SK-N-SH (cell line): ENCODE measurements at regions not wholly inside any gene's neighbourhood (a gene's known extent, or its start where the extent isn't known, plus 50 kb on each side); places are given as distances from the start of the nearest gene placed in this dataset.
A peak's percentile ranks its signal among the peaks of the same experiment; 100 is the strongest.

Experiments used
- CTCF ChIA-PET: fragments of 300-600, 350-600 bp; formaldehyde crosslinking; extraction: SDS; loops from one replicate; lab custom pipeline; 2021; lab: Yijun Ruan, JAX
- POLR2A ChIA-PET: fragments of 350-600 bp; sonication (Branson Sonifier 250); formaldehyde crosslinking; extraction: SDS; loops from one replicate; lab custom pipeline; 2020; ENCODE audit warnings: antibody characterized with exemption, inconsistent platforms; lab: Yijun Ruan, JAX
- DNase-seq: peaks from one replicate; pipeline ENCODE4 v3.0.0; 2012
- H2AFZ ChIP-seq: fragments of 200-600 bp; sonication (generic); 2 replicates; pipeline ENCODE4 v1.8.1; 2016; ENCODE audit warnings: antibody characterized with exemption, mild to moderate bottlenecking, low read depth
- H3F3A ChIP-seq: fragments of 200-600 bp; sonication (generic); replicated peaks from 2 replicates; pipeline ENCODE3; 2016; ENCODE audit warnings: antibody characterized with exemption, mild to moderate bottlenecking; ENCODE audit not compliant: insufficient read depth
- H3K27ac ChIP-seq, 2 experiments: fragments of 200-500 bp in 1 of 2; fragments of 200-600 bp in 1 of 2; sonication (Bioruptor generic) in 1 of 2; sonication (generic), shearing (Covaris generic) in 1 of 2; 2 replicates each; pipeline versions ENCODE4 v1.5.1 to v1.6.1; 2014 to 2016; ENCODE audit warnings: low read depth in 2 of 2, inconsistent platforms in 1 of 2, low read length in 1 of 2, mild to moderate bottlenecking in 1 of 2, mixed read lengths in 1 of 2
- H3K27me3 ChIP-seq: fragments of 200-600 bp; sonication (generic), shearing (Covaris generic); 2 replicates; pipeline ENCODE4 v1.6.1; 2016; ENCODE audit warnings: mixed run types; ENCODE audit not compliant: insufficient read depth
- H3K36me3 ChIP-seq, 2 experiments: fragments of 200-500 bp in 1 of 2; fragments of 200-600 bp in 1 of 2; sonication (Bioruptor generic) in 1 of 2; sonication (generic) in 1 of 2; replicated peaks in 1 of 2; 2 replicates each; pipeline versions ENCODE3 to v1.5.1; 2014 to 2016; ENCODE audit warnings: low read length in 1 of 2, mild to moderate bottlenecking in 1 of 2; ENCODE audit not compliant: insufficient read depth in 2 of 2, control insufficient read depth in 1 of 2
- H3K4me1 ChIP-seq, 2 experiments: fragments of 200-500 bp in 1 of 2; fragments of 200-600 bp in 1 of 2; sonication (Bioruptor generic) in 1 of 2; sonication (generic), shearing (Covaris generic) in 1 of 2; 2 replicates each; pipeline versions ENCODE4 v1.5.1 to v1.6.1; 2014 to 2016; ENCODE audit warnings: low read depth in 1 of 2, low read length in 1 of 2, mixed run types in 1 of 2; ENCODE audit not compliant: insufficient read depth in 2 of 2, control insufficient read depth in 1 of 2
- H3K4me2 ChIP-seq: fragments of 200-600 bp; sonication (generic), shearing (Covaris generic); 2 replicates; pipeline ENCODE4 v1.6.1; 2017; ENCODE audit warnings: mixed run types
- H3K4me3 ChIP-seq, 2 experiments: fragments of 200-500 bp in 1 of 2; fragments of 200-600 bp in 1 of 2; sonication (Bioruptor generic) in 1 of 2; sonication (generic), shearing (Covaris generic) in 1 of 2; 2 replicates each; pipeline versions ENCODE4 v1.5.1 to v1.8.1; 2014 to 2016; ENCODE audit warnings: low read depth in 2 of 2, inconsistent platforms in 1 of 2, low read length in 1 of 2, mild to moderate bottlenecking in 1 of 2, mixed read lengths in 1 of 2, moderate library complexity in 1 of 2
- H3K79me2 ChIP-seq: fragments of 200-600 bp; sonication (generic); 2 replicates; pipeline ENCODE4 v1.8.1; 2017; ENCODE audit warnings: mild to moderate bottlenecking; ENCODE audit not compliant: insufficient read depth
- H3K9ac ChIP-seq: fragments of 200-600 bp; sonication (generic); 2 replicates; pipeline ENCODE4 v1.6.1; 2017; ENCODE audit warnings: mixed run types
- H3K9me2 ChIP-seq: fragments of 200-600 bp; sonication (generic); 2 replicates; pipeline ENCODE4 v1.6.1; 2017; ENCODE audit warnings: mixed run types
- H3K9me3 ChIP-seq: fragments of 200-600 bp; sonication (generic); 2 replicates; pipeline ENCODE4 v1.6.1; 2017; ENCODE audit warnings: mixed run types, mild to moderate bottlenecking, moderate library complexity
- H4K20me1 ChIP-seq: fragments of 200-600 bp; sonication (generic); 2 replicates; pipeline ENCODE4 v1.6.1; 2017; ENCODE audit warnings: mild to moderate bottlenecking, mixed run types; ENCODE audit not compliant: insufficient read depth
- CTCF ChIP-seq: fragments of 200-600 bp; sonication (generic); IDR thresholded peaks from 2 replicates; pipeline ENCODE4 v1.6.1; 2017; ENCODE audit warnings: antibody characterized with exemption, mild to moderate bottlenecking, moderate library complexity
- GABPA ChIP-seq: IDR thresholded peaks from 2 replicates; pipeline ENCODE4 v1.4.0; 2012; ENCODE audit warnings: low read depth, mild to moderate bottlenecking
- IRF3 ChIP-seq: fragments of 150-350 bp; IDR thresholded peaks from 2 replicates; pipeline ENCODE4 v1.6.1; 2016; ENCODE audit warnings: mild to moderate bottlenecking, low read depth, low read length
- RFX5 ChIP-seq: IDR thresholded peaks from 2 replicates; pipeline ENCODE4 v1.6.1; 2012; ENCODE audit warnings: mild to moderate bottlenecking, improper control_type of control experiment, low read length
- SIN3A ChIP-seq: IDR thresholded peaks from 2 replicates; pipeline ENCODE4 v1.6.1; 2012; ENCODE audit warnings: low read depth, mild to moderate bottlenecking, low read length, moderate library complexity, borderline replicate concordance
- YY1 ChIP-seq: IDR thresholded peaks from 2 replicates; pipeline ENCODE4 v1.4.0; 2012; ENCODE audit warnings: low read depth, mild to moderate bottlenecking
- ZBTB33 ChIP-seq: IDR thresholded peaks from 2 replicates; pipeline ENCODE4 v1.4.0; 2012; ENCODE audit warnings: low read depth, borderline replicate concordance

GRCh38 chr6:121571455-121571854 is 136.0 kb downstream of the GJA1 start (continued):
- no peak for TF ChIP-seq RFX5
- no peak for TF ChIP-seq ZBTB33
- TF ChIP-seq IRF3 = no peak
- TF ChIP-seq CTCF = no peak
- no peak for TF ChIP-seq GABPA

- peak overlapping the region; percentile 23; the same call in 1 of the 2 replicates for H3K4me2 ChIP-seq
- H3K4me3 ChIP-seq = no peak overlapping the region
- no peaks in the 10 kb centered on the region for H3K9me2 ChIP-seq
- no peaks in the 10 kb centered on the region for H3K79me2 ChIP-seq
- H2AFZ ChIP-seq = peak overlapping the region; percentile 53; the same call in 1 of the 2 replicates
- H3K27me3 ChIP-seq = no peaks in the 10 kb centered on the region
- no peaks in the 10 kb centered on the region for H3K36me3 ChIP-seq
- CTCF ChIA-PET = no interaction called here
- POLR2A ChIA-PET = no interaction called here
- H3K9me3 ChIP-seq = no peaks in the 10 kb centered on the region
- TF ChIP-seq SIN3A = no peak
- DNase-seq = no peak
- no peaks in the 10 kb centered on the region for H4K20me1 ChIP-seq
- H3K27ac ChIP-seq = peak overlapping the region in 1 of 2 experiments; percentile 1; a peak in 1 of 4 replicates
- H3F3A ChIP-seq = no peaks in the 10 kb centered on the region
- 0 out of 4 replicates have a peak, but pooled peaks cover 0 to 5% of the 10 kb centered on the region in 2 experiments for H3K4me1 ChIP-seq
- H3K9ac ChIP-seq = no peak overlapping the region
Measured at GRCh38 chr6:121573481-121573880, 138.0 kb downstream of the GJA1 start.

- Histone ChIP-seq H3K27me3 (no peaks in the 10 kb centered on the region), H3K9me2 (no peaks in the 10 kb centered on the region), H3K27ac (no peak overlapping the region), H4K20me1 (no peaks in the 10 kb centered on the region), H3K4me2 (no peak overlapping the region), H2AFZ (no peak overlapping the region), H3K36me3 (no peaks in the 10 kb centered on the region), H3K4me3 (no peak overlapping the region), H3K4me1 (0 out of 4 replicates have a peak, but pooled peaks cover 0 to 2% of the 10 kb centered on the region in 2 experiments)
- CTCF ChIA-PET = interaction anchor here (1.5 kb wide), 1 partner anchor 15 kb away, joined by 3 read pairs; no protein-coding TSS in a partner anchor
- no peak for TF ChIP-seq YY1
- TF ChIP-seq, all 33 proteins: peak for 0
- H3F3A ChIP-seq = no peaks in the 10 kb centered on the region
- DNase-seq = no peak
- H3K79me2 ChIP-seq = no peaks in the 10 kb centered on the region
- POLR2A ChIA-PET = no interaction called here
- H3K9me3 ChIP-seq = no peaks in the 10 kb centered on the region
- no peak overlapping the region for H3K9ac ChIP-seq
Measured at GRCh38 chr6:121578216-121578615, 142.8 kb downstream of the GJA1 start.
